ENCODE measurements at regions not wholly inside any gene's neighbourhood (a gene's known extent, or its start where the extent isn't known, plus 50 kb on each side); places are given as distances from the start of the nearest gene placed in this dataset.

DNA sequence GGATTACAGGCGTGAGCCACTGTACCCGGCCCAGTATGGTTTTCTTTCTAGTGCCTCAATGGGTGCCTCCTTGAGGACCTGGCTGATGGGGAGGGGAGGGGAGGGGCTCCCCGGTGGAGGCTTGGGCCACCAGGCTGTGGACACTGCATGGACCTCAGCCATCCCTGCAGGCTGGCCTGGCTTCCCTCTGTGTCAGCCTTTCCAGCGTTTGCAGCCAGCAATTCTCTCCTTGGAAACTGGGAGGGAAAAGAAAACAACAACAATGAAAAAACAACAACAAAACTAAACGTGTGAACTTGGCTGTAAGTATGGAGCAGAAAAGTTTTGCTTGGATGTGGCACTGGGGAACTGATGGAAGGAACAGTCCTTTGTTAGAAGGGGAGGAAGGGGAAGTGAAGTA lies 159.3 kb downstream of the GLI2 start:
- Histone ChIP-seq H3K4me2 (ENCODE audit: low read depth, low read length, poor library complexity, severe bottlenecking) (no peak overlapping the region), H3K27me3 (ENCODE audit: insufficient read depth, low read length, poor library complexity, severe bottlenecking) (no peaks in the 10 kb centered on the region), H2AFZ (ENCODE audit: low read length) (no peak overlapping the region), H3K79me2 (ENCODE audit: insufficient read depth, low read length) (no peaks in the 10 kb centered on the region), H3K4me1 (ENCODE audit: insufficient read depth, low read length, poor library complexity, severe bottlenecking) (no peaks in the 10 kb centered on the region), H4K20me1 (ENCODE audit: insufficient read depth, low read length, poor library complexity, severe bottlenecking) (no peaks in the 10 kb centered on the region), H3K9me2 (replicated peaks; ENCODE audit: low read depth, low read length) (no peaks in the 10 kb centered on the region), H3K4me3 (ENCODE audit: low read length, poor library complexity, severe bottlenecking) (no peak overlapping the region), H3K36me3 (ENCODE audit: insufficient read depth, low read length) (no peaks in the 10 kb centered on the region), H3K9me3 (ENCODE audit: insufficient read depth, low read depth, low read length) (no peaks in the 10 kb centered on the region), H3K9ac (ENCODE audit: low read depth, low read length, poor library complexity, severe bottlenecking) (no peak overlapping the region), H3F3A (ENCODE audit: low read depth) (no peaks in the 10 kb centered on the region)
- TF ChIP-seq, protein P1, sequence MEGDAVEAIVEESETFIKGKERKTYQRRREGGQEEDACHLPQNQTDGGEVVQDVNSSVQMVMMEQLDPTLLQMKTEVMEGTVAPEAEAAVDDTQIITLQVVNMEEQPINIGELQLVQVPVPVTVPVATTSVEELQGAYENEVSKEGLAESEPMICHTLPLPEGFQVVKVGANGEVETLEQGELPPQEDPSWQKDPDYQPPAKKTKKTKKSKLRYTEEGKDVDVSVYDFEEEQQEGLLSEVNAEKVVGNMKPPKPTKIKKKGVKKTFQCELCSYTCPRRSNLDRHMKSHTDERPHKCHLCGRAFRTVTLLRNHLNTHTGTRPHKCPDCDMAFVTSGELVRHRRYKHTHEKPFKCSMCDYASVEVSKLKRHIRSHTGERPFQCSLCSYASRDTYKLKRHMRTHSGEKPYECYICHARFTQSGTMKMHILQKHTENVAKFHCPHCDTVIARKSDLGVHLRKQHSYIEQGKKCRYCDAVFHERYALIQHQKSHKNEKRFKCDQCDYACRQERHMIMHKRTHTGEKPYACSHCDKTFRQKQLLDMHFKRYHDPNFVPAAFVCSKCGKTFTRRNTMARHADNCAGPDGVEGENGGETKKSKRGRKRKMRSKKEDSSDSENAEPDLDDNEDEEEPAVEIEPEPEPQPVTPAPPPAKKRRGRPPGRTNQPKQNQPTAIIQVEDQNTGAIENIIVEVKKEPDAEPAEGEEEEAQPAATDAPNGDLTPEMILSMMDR (conservative IDR thresholded peaks at IDR 0.05; ENCODE audit: low read length), result no peak
- TF ChIP-seq EZH2phosphoT487 (IDR thresholded peaks at IDR 0.05; ENCODE audit: borderline replicate concordance), result no peak

DNA sequence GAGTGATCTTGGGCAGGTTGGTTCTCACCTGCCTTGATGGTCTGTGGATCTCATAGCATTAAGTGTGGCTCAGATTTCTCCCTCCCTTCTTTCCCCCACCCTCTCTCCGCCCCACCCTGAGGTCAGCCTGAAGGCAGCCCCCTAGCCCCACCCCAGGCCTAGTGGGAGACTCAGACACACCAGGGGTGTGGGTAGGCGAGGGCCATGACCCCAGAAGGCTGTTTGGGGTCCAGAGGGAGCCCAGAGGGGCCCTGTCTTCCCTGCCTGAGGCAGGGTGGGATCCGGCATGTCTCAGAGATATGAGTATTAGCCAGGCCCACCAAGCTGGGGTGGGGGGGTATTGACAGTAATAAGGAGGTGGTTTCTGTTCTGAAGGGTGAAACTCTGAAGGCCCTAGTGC lies 160.5 kb downstream of the GLI2 start:
- H3K4me1 ChIP-seq (ENCODE audit: insufficient read depth, low read length, poor library complexity, severe bottlenecking), result no peaks in the 10 kb centered on the region
- no peak overlapping the region for H3K9ac ChIP-seq (ENCODE audit: low read depth, low read length, poor library complexity, severe bottlenecking)
- no peak overlapping the region for H2AFZ ChIP-seq (ENCODE audit: low read length)
- H3K36me3 ChIP-seq (ENCODE audit: insufficient read depth, low read length), result no peaks in the 10 kb centered on the region
- no peaks in the 10 kb centered on the region for H3F3A ChIP-seq (ENCODE audit: low read depth)
- no peak for TF ChIP-seq EZH2phosphoT487 (IDR thresholded peaks at IDR 0.05; ENCODE audit: borderline replicate concordance)
- TF ChIP-seq, protein P1 (conservative IDR thresholded peaks at IDR 0.05; ENCODE audit: low read length), result no peak
- no peaks in the 10 kb centered on the region for H3K9me2 ChIP-seq (replicated peaks; ENCODE audit: low read depth, low read length)
- H3K4me2 ChIP-seq (ENCODE audit: low read depth, low read length, poor library complexity, severe bottlenecking), result no peak overlapping the region
- no peaks in the 10 kb centered on the region for H4K20me1 ChIP-seq (ENCODE audit: insufficient read depth, low read length, poor library complexity, severe bottlenecking)
- no peak overlapping the region for H3K4me3 ChIP-seq (ENCODE audit: low read length, poor library complexity, severe bottlenecking)
- no peaks in the 10 kb centered on the region for H3K79me2 ChIP-seq (ENCODE audit: insufficient read depth, low read length)
- no peaks in the 10 kb centered on the region for H3K27me3 ChIP-seq (ENCODE audit: insufficient read depth, low read length, poor library complexity, severe bottlenecking)
- no peaks in the 10 kb centered on the region for H3K9me3 ChIP-seq (ENCODE audit: insufficient read depth, low read depth, low read length)

DNA sequence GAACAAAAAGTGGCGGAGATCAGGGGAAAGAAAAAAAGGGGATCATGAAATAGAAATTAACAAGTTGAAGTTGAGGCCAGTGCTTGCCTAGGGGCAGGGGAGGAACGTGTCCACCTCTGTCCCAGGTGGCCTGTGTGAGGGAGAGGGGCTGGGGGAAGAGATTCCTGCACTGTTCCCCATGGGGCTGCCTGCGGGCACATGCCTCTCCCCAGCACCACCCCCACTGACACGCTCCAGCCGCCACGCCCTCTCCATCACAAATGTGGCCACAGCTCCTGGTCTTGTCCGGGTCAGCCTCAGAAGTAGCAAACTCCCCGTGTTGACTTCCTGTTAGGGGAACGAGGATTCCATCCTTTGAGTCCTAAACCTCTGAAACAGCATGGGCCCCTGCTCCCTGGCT lies 161.2 kb downstream of the GLI2 start:
- Histone ChIP-seq H2AFZ (ENCODE audit: low read length) (no peak overlapping the region), H3K4me1 (ENCODE audit: insufficient read depth, low read length, poor library complexity, severe bottlenecking) (no peaks in the 10 kb centered on the region), H4K20me1 (ENCODE audit: insufficient read depth, low read length, poor library complexity, severe bottlenecking) (no peaks in the 10 kb centered on the region), H3K4me3 (ENCODE audit: low read length, poor library complexity, severe bottlenecking) (no peak overlapping the region), H3K79me2 (ENCODE audit: insufficient read depth, low read length) (no peaks in the 10 kb centered on the region), H3K9me3 (ENCODE audit: insufficient read depth, low read depth, low read length) (no peaks in the 10 kb centered on the region), H3K9ac (ENCODE audit: low read depth, low read length, poor library complexity, severe bottlenecking) (no peak overlapping the region), H3F3A (ENCODE audit: low read depth) (no peaks in the 10 kb centered on the region), H3K27me3 (ENCODE audit: insufficient read depth, low read length, poor library complexity, severe bottlenecking) (no peaks in the 10 kb centered on the region), H3K9me2 (replicated peaks; ENCODE audit: low read depth, low read length) (no peaks in the 10 kb centered on the region), H3K4me2 (ENCODE audit: low read depth, low read length, poor library complexity, severe bottlenecking) (no peak overlapping the region), H3K36me3 (ENCODE audit: insufficient read depth, low read length) (no peaks in the 10 kb centered on the region)
- TF ChIP-seq, protein P1 (conservative IDR thresholded peaks at IDR 0.05; ENCODE audit: low read length), result no peak
- TF ChIP-seq EZH2phosphoT487 (IDR thresholded peaks at IDR 0.05; ENCODE audit: borderline replicate concordance), result no peak
